HepG2 (cell line): ENCODE measurements at regions not wholly inside any gene's neighbourhood (a gene's known extent, or its start where the extent isn't known, plus 50 kb on each side); places are given as distances from the start of the nearest gene placed in this dataset.

Experiments
- ATAC-seq: fragments of 200-7000 bp; cut with Tn5 transposase; 3 replicates; pipeline ENCODE4 v1.9.1; 2020; ENCODE audit warnings: mild to moderate bottlenecking, moderate library complexity
- BruUV-seq: library from RNA; stranded (reverse); fragments of 400-500 nt; replicated peaks from 2 replicates; lab custom pipeline; 2021; lab: Mats Ljungman, UMichigan
- CTCF ChIA-PET: fragments of 300-600 bp; formaldehyde crosslinking; extraction: SDS; loops from one replicate; lab custom pipeline; 2021; ENCODE audit warnings: low total read pairs, inconsistent platforms, low intra/inter-chr PET ratio; lab: Yijun Ruan, JAX
- POLR2A ChIA-PET: fragments of 350-600 bp; sonication (Branson Sonifier 250); formaldehyde crosslinking; loops from one replicate; lab custom pipeline; 2020; ENCODE audit warnings: antibody characterized with exemption, inconsistent platforms; lab: Yijun Ruan, JAX
- DNase-seq: peaks from one replicate; pipeline ENCODE4 v3.0.0-alpha.2; 2015; ENCODE audit warnings: low spot score
- FAIRE-seq: peaks from 3 replicates; lab custom pipeline; 2011; peaks lifted over from hg19 to GRCh38; lab: Jason Lieb, UNC
- H2AFZ ChIP-seq: one replicate; pipeline ENCODE4 v1.6.1; 2011; ENCODE audit warnings: low read length, inconsistent platforms
- H3K27ac ChIP-seq: fragments of 300-600 bp; 3 replicates; pipeline ENCODE4 v1.8.0; 2011; ENCODE audit warnings: mixed run types, mild to moderate bottlenecking, mixed read lengths, low read length, inconsistent platforms; ENCODE audit not compliant: insufficient read depth; ENCODE audit errors: extremely low read length
- H3K27me3 ChIP-seq, 2 experiments: fragments of 200-600 bp in 1 of 2; 2 replicates in 1 of 2; 3 replicates in 1 of 2; pipeline versions ENCODE4 v1.6.0 to v1.8.0; 2011; ENCODE audit warnings: low read length in 2 of 2, mild to moderate bottlenecking in 2 of 2, moderate library complexity in 2 of 2, inconsistent platforms in 1 of 2; ENCODE audit not compliant: insufficient read depth in 2 of 2, control insufficient read depth in 1 of 2
- H3K36me3 ChIP-seq, 2 experiments: fragments of 200-600 bp in 1 of 2; replicated peaks in 1 of 2; 2 replicates in 1 of 2; 3 replicates in 1 of 2; pipeline versions ENCODE4 v1.5.1 to v1.8.0; 2011; ENCODE audit warnings: low read length in 2 of 2, inconsistent platforms in 1 of 2; ENCODE audit not compliant: insufficient read depth in 2 of 2, control insufficient read depth in 1 of 2
- H3K4me1 ChIP-seq: 2 replicates; pipeline ENCODE4 v1.5.1; 2012; ENCODE audit warnings: low read length, inconsistent platforms; ENCODE audit not compliant: insufficient read depth
- H3K4me2 ChIP-seq: 2 replicates; pipeline ENCODE4 v1.6.0; 2011; ENCODE audit warnings: low read depth, low read length, inconsistent platforms
- H3K4me3 ChIP-seq, 3 experiments: fragments of 200-600 bp in 1 of 3; sonication (generic), shearing (Covaris generic) in 1 of 3; replicated peaks in 1 of 3; 2 replicates each; pipeline ENCODE4 v1.5.1; 2011 to 2016; ENCODE audit warnings: low read length in 3 of 3, inconsistent platforms in 2 of 3, low read depth in 2 of 3, mild to moderate bottlenecking in 2 of 3, control low read depth in 1 of 3, mixed read lengths in 1 of 3; ENCODE audit not compliant: insufficient read depth in 1 of 3
- H3K79me2 ChIP-seq: one replicate; pipeline ENCODE4 v1.6.1; 2011; ENCODE audit warnings: low read length, inconsistent platforms; ENCODE audit not compliant: insufficient read depth
- H3K9ac ChIP-seq: 2 replicates; pipeline ENCODE4 v1.6.0; 2011; ENCODE audit warnings: mild to moderate bottlenecking, low read depth, low read length, inconsistent platforms; ENCODE audit not compliant: insufficient read depth
- H3K9me3 ChIP-seq: 2 replicates; pipeline ENCODE4 v1.5.1; 2012; ENCODE audit warnings: mild to moderate bottlenecking, low read length
- H4K20me1 ChIP-seq: 2 replicates; pipeline ENCODE4 v1.6.0; 2011; ENCODE audit warnings: inconsistent platforms, mild to moderate bottlenecking, low read length, moderate library complexity; ENCODE audit not compliant: insufficient read depth
- CENPBD1 ChIP-seq: sonication (generic); formaldehyde crosslinking; IDR thresholded peaks from 2 replicates; pipeline ENCODE4 v1.8.0; 2022; ENCODE audit warnings: missing genetic modification reagents, low read depth, mild to moderate bottlenecking, borderline replicate concordance
- HNF4A ChIP-seq: sonication (generic); formaldehyde crosslinking; IDR thresholded peaks from 2 replicates; pipeline ENCODE4 v1.4.0; 2020; ENCODE audit warnings: missing genetic modification reagents
- KLF11 ChIP-seq: IDR thresholded peaks from 2 replicates; pipeline ENCODE4 v1.6.1; 2016; ENCODE audit warnings: missing compliant biosample characterization
- MYNN ChIP-seq: sonication (generic); formaldehyde crosslinking; IDR thresholded peaks from 2 replicates; pipeline ENCODE4 v1.4.0; 2020; ENCODE audit warnings: mild to moderate bottlenecking, low read depth, missing genetic modification reagents
- NRL ChIP-seq: sonication (generic); formaldehyde crosslinking; IDR thresholded peaks from 2 replicates; pipeline ENCODE4 v1.5.0; 2020; ENCODE audit warnings: missing genetic modification reagents, mild to moderate bottlenecking, moderate library complexity, borderline replicate concordance
- ZFX ChIP-seq: sonication (generic); formaldehyde crosslinking; IDR thresholded peaks from 2 replicates; pipeline ENCODE4 v1.4.0; 2020; ENCODE audit warnings: mild to moderate bottlenecking, low read depth, missing genetic modification reagents, moderate library complexity
- ZNF224 ChIP-seq: sonication (generic); formaldehyde crosslinking; IDR thresholded peaks from 2 replicates; pipeline ENCODE4 v1.5.0; 2020; ENCODE audit warnings: mild to moderate bottlenecking, missing genetic modification reagents
- ZNF354B ChIP-seq: sonication (generic); formaldehyde crosslinking; IDR thresholded peaks from 2 replicates; pipeline ENCODE4 v1.8.0; 2022; ENCODE audit warnings: mild to moderate bottlenecking, missing genetic modification reagents
- ZNF430 ChIP-seq: sonication (generic); formaldehyde crosslinking; IDR thresholded peaks from 2 replicates; pipeline ENCODE4 v1.9.0; 2021; ENCODE audit warnings: mild to moderate bottlenecking, missing genetic modification reagents
- WGBS: methylation state at CpG from one replicate; pipeline ENCODE4 v1.1.6; 2017; ENCODE audit warnings: low lambda C conversion rate; 5-methylcytosine and 5-hydroxymethylcytosine counted together
- in situ Hi-C: cut with HindIII; loops from 2 replicates; pipeline ENCODE4 v1.10.0; 2017; ENCODE audit warnings: low pct_unique_long_range_greater_than_20kb; ENCODE audit not compliant: extremely low pct_ligation_motif_present
- intact Hi-C: fragments of 100-400 bp; cut with micrococcal nuclease; formaldehyde crosslinking; loops from one replicate; pipeline ENCODE4 v1.10.0; 2022; ENCODE audit not compliant: unreplicated experiment
- TF ChIP-seq, protein P1 (sequence below), 2 experiments: fragments of 450-650 bp in 1 of 2; sonication (generic) in 1 of 2; formaldehyde crosslinking; IDR thresholded peaks; 2 replicates each; pipeline versions ENCODE4 v1.5.0 to v1.8.0; 2020 to 2022; ENCODE audit warnings: mild to moderate bottlenecking in 1 of 2, missing genetic modification reagents in 1 of 2
- TF ChIP-seq, protein P2 (sequence below): IDR thresholded peaks from 2 replicates; pipeline ENCODE4 v1.6.1; 2016; ENCODE audit warnings: low read depth

DNA sequence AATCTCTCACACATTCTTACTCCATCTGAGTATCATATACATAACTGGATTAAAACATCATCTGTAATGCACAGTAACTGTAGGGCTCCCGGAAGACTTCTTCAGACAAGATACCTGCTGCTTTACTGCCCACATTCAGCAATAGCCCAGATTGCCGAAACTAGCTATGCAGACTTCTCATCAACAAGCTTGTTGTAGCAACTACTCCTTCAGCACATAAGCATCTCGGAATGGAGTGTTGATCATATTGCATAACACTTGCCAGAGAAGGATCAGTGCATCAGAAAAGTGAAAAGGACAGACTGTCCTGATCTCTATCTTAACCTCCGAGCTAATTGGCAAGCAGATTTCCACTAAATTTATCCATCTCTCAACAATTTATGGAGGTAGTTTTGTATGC lies 354.6 kb upstream of the C1orf87 start:
- no peak overlapping the region for H3K27ac ChIP-seq
- ATAC-seq (no peak), FAIRE-seq (no peak), DNase-seq (no peak)
- BruUV-seq = no TSS peak
- no peak overlapping the region for H3K4me3 ChIP-seq
- H3K79me2 ChIP-seq = no peaks in the 10 kb centered on the region
- ChIA-PET CTCF (no interaction called here), POLR2A (no interaction called here)
- TF ChIP-seq ZNF430 (CRISPR knock-in tag) = no peak
- H4K20me1 ChIP-seq = no peaks in the 10 kb centered on the region
- no peaks in the 10 kb centered on the region for H3K27me3 ChIP-seq
- 26% methylated on average over 4 of the region's 4 CpGs for WGBS
- no peaks in the 10 kb centered on the region for H3K4me1 ChIP-seq
- H3K36me3 ChIP-seq = no peaks in the 10 kb centered on the region
- intact Hi-C loops (loop anchor here (10.0 kb wide), 1 partner anchor 453 kb away; no protein-coding TSS in a partner anchor), in situ Hi-C loops (no loop called here)
- H3K9me3 ChIP-seq = peaks cover 11% of the 10 kb centered on the region
- no peak overlapping the region for H3K4me2 ChIP-seq
- H2AFZ ChIP-seq = no peak overlapping the region
- H3K9ac ChIP-seq = no peak overlapping the region

GRCh38 chr1:60427701-60428100 lies 354.1 kb upstream of the C1orf87 start:
- no peak overlapping the region for H3K4me2 ChIP-seq
- H3K36me3 ChIP-seq = no peaks in the 10 kb centered on the region
- no peak overlapping the region for H3K9ac ChIP-seq
- H3K79me2 ChIP-seq = no peaks in the 10 kb centered on the region
- in situ Hi-C loops (no loop called here), intact Hi-C loops (loop anchor here (10.0 kb wide), 1 partner anchor 453 kb away; no protein-coding TSS in a partner anchor)
- H3K4me1 ChIP-seq = no peaks in the 10 kb centered on the region
- no peak overlapping the region for H3K4me3 ChIP-seq
- DNase-seq (no peak), ATAC-seq (no peak), FAIRE-seq (no peak)
- H2AFZ ChIP-seq = no peak overlapping the region
- H3K27ac ChIP-seq = no peak overlapping the region
- no TSS peak for BruUV-seq
- no peaks in the 10 kb centered on the region for H4K20me1 ChIP-seq
- TF ChIP-seq NRL (CRISPR knock-in tag) (no peak), ZFX (CRISPR knock-in tag) (no peak), ZNF224 (CRISPR knock-in tag) (no peak), ZNF354B (CRISPR knock-in tag) (no peak), HNF4A (CRISPR knock-in tag) (no peak), CENPBD1 (no peak), MYNN (CRISPR knock-in tag) (no peak), KLF11 (CRISPR knock-in tag) (no peak)
- TF ChIP-seq, protein P1, sequence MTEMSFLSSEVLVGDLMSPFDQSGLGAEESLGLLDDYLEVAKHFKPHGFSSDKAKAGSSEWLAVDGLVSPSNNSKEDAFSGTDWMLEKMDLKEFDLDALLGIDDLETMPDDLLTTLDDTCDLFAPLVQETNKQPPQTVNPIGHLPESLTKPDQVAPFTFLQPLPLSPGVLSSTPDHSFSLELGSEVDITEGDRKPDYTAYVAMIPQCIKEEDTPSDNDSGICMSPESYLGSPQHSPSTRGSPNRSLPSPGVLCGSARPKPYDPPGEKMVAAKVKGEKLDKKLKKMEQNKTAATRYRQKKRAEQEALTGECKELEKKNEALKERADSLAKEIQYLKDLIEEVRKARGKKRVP (CRISPR knock-in tag; IDR thresholded peaks at IDR 0.05) = no peak
- TF ChIP-seq, protein P2, sequence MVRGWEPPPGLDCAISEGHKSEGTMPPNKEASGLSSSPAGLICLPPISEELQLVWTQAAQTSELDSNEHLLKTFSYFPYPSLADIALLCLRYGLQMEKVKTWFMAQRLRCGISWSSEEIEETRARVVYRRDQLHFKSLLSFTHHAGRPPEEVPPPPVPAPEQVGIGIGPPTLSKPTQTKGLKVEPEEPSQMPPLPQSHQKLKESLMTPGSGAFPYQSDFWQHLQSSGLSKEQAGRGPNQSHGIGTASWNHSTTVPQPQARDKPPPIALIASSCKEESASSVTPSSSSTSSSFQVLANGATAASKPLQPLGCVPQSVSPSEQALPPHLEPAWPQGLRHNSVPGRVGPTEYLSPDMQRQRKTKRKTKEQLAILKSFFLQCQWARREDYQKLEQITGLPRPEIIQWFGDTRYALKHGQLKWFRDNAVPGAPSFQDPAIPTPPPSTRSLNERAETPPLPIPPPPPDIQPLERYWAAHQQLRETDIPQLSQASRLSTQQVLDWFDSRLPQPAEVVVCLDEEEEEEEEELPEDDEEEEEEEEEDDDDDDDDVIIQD (CRISPR knock-in tag) = no peak
- 23% methylated on average over 2 of the region's 2 CpGs for WGBS
- POLR2A ChIA-PET = no interaction called here
- no peaks in the 10 kb centered on the region for H3K27me3 ChIP-seq
- CTCF ChIA-PET = no interaction called here
- H3K9me3 ChIP-seq = peaks cover 7% of the 10 kb centered on the region
